Chondrocyte (in vitro differentiated cells): ENCODE measurements at regions not wholly inside any gene's neighbourhood (a gene's known extent, or its start where the extent isn't known, plus 50 kb on each side); places are given as distances from the start of the nearest gene placed in this dataset.

ENCODE experiments used
- DNase-seq: peaks from one replicate; pipeline ENCODE4 v3.0.0; 2021; ENCODE audit warnings: mixed read lengths, low spot score
- H3K27ac Mint-ChIP-seq: one replicate; pipeline ENCODE4 v1.8.0; 2021; ENCODE audit warnings: mild to moderate bottlenecking, moderate library complexity, mixed read lengths; ENCODE audit not compliant: unreplicated experiment
- H3K27me3 Mint-ChIP-seq: 2 replicates; pipeline ENCODE4 v1.8.0; 2021; ENCODE audit warnings: low read depth, mixed read lengths
- H3K36me3 Mint-ChIP-seq: 2 replicates; pipeline ENCODE4 v1.8.0; 2021; ENCODE audit warnings: low read depth, mixed read lengths
- H3K4me1 Mint-ChIP-seq: 2 replicates; pipeline ENCODE4 v1.8.0; 2021; ENCODE audit warnings: low read depth, mild to moderate bottlenecking, mixed read lengths
- H3K4me3 Mint-ChIP-seq: one replicate; pipeline ENCODE4 v1.8.0; 2021; ENCODE audit warnings: mild to moderate bottlenecking, moderate library complexity, mixed read lengths; ENCODE audit not compliant: unreplicated experiment
- H3K9me3 Mint-ChIP-seq: 2 replicates; pipeline ENCODE4 v1.8.0; 2021; ENCODE audit warnings: low read depth, mixed read lengths
- CTCF ChIP-seq: fragments of 200-600 bp; sonication (generic); IDR thresholded peaks from 2 replicates; pipeline ENCODE4 v1.5.0; 2021; ENCODE audit warnings: antibody characterized with exemption, mild to moderate bottlenecking, moderate library complexity

DNA sequence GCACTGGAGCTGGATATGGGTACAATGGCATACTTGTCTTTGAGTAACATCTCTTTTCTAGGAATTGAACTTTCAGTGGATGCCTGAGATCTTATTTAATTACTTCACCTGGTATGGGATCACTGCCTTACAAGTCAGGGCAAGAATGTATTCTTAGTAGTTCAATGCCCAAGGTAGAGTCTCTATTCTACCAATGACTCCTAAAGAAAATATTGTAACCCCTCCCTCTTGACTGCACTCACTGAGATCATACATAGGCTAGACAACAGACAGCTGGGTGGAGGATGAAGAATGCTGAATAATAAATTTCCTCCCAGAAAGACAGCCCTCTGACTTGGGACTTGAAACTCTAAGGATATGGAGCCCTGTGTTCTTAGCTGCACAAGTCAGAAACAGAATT lies 1216.3 kb upstream of the ACO1 start:
- H3K27ac Mint-ChIP-seq = no peak overlapping the region
- H3K36me3 Mint-ChIP-seq = no peaks in the 10 kb centered on the region
- peaks cover 7% of the 10 kb centered on the region for H3K27me3 Mint-ChIP-seq
- no peaks in the 10 kb centered on the region for H3K4me1 Mint-ChIP-seq
- no peak for DNase-seq
- peaks cover 6% of the 10 kb centered on the region for H3K9me3 Mint-ChIP-seq
- no peak for TF ChIP-seq CTCF
- H3K4me3 Mint-ChIP-seq = no peak overlapping the region

DNA sequence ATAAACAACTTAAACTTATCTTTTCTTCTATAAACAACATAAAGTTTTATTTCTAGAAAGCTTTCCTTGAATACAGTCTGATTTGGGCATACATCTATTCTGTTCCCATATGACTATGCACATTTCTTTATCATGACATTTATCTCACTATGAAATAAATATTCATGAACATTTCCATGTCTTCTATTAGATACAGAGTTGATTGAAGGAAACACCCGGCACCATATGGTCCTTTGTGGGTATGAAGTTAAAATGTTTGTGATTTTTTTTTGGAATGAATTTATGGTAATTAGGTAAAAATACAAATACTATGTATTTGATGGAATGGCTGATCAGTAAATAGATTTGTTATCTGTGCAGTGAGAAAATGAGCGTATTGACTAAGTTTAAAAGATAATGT lies 1209.8 kb upstream of the ACO1 start:
- H3K4me1 Mint-ChIP-seq = no peaks in the 10 kb centered on the region
- no peaks in the 10 kb centered on the region for H3K36me3 Mint-ChIP-seq
- no peak overlapping the region for H3K27ac Mint-ChIP-seq
- H3K4me3 Mint-ChIP-seq = no peak overlapping the region
- peaks cover 6% of the 10 kb centered on the region for H3K27me3 Mint-ChIP-seq
- no peaks in the 10 kb centered on the region for H3K9me3 Mint-ChIP-seq
- no peak for DNase-seq
- no peak for TF ChIP-seq CTCF

DNA sequence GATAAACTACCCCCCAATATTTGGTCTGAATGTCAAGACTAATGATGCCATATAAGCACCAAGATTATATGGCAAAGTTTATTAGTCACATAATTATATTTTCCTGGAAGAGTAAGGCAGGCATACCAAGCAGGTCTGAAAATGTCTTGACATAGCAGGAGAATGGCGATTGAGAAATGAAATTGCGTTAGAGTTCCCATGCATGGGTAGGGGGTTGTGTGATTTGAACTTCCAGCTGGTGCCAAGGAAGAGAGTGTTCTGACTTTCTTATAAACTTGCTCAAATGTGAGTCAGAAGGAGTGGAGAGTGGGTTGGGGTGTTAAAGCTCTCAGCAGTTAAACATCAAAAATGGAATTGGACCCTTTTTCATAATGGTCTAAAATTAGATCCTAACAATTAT lies 1200.6 kb upstream of the ACO1 start:
- H3K4me1 Mint-ChIP-seq = no peaks in the 10 kb centered on the region
- H3K27ac Mint-ChIP-seq = no peak overlapping the region
- no peak for TF ChIP-seq CTCF
- no peaks in the 10 kb centered on the region for H3K27me3 Mint-ChIP-seq
- no peak overlapping the region for H3K4me3 Mint-ChIP-seq
- no peak for DNase-seq
- H3K36me3 Mint-ChIP-seq = no peaks in the 10 kb centered on the region
- no peaks in the 10 kb centered on the region for H3K9me3 Mint-ChIP-seq

DNA sequence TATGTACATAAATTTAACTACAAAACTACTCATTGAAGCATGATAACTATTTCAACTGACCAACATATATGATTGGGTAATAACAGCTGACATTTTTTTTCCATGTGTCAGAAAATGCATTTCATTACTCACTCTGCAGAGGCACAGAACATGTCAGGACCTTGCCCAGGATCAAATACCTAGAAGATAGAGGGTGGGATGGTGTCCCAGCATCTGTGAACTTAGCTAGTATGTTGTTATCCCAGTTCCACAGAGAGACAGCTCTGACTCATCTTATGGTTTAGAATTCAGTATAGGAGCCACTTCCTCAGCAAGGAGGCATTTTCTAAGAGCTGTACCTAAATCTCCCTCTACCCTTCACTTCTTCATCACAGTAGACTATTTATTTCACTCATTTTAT lies 1198.6 kb upstream of the ACO1 start:
- no peaks in the 10 kb centered on the region for H3K4me1 Mint-ChIP-seq
- H3K27ac Mint-ChIP-seq = no peak overlapping the region
- H3K27me3 Mint-ChIP-seq = no peaks in the 10 kb centered on the region
- H3K36me3 Mint-ChIP-seq = no peaks in the 10 kb centered on the region
- H3K9me3 Mint-ChIP-seq = no peaks in the 10 kb centered on the region
- no peak for TF ChIP-seq CTCF
- DNase-seq = no peak
- H3K4me3 Mint-ChIP-seq = no peak overlapping the region

GRCh38 chr9:31188496-31188895 lies 1195.9 kb upstream of the ACO1 start:
- Mint-ChIP-seq H3K36me3 (no peaks in the 10 kb centered on the region), H3K27ac (no peak overlapping the region), H3K9me3 (no peaks in the 10 kb centered on the region), H3K4me1 (no peaks in the 10 kb centered on the region), H3K27me3 (no peaks in the 10 kb centered on the region), H3K4me3 (no peak overlapping the region)
- no peak for TF ChIP-seq CTCF
- no peak for DNase-seq
